HL-60 (cell line): ENCODE measurements at regions not wholly inside any gene's neighbourhood (a gene's known extent, or its start where the extent isn't known, plus 50 kb on each side); places are given as distances from the start of the nearest gene placed in this dataset.

Experiments
- DNase-seq, 2 experiments: peaks; one replicate each; pipeline ENCODE4 v3.0.0-alpha.2; 2010 to 2020; ENCODE audit warnings: low read depth in 1 of 2, low spot score in 1 of 2
- H3K27ac ChIP-seq: fragments of 250-450 bp; sonication (Bioruptor Pico); replicated peaks from 2 replicates; pipeline ENCODE4 v1.5.1; 2020; ENCODE audit warnings: mild to moderate bottlenecking, moderate library complexity
- H3K27me3 ChIP-seq: fragments of 250-450 bp; sonication (Bioruptor Pico); 2 replicates; pipeline ENCODE4 v1.5.1; 2021; ENCODE audit warnings: mild to moderate bottlenecking, moderate library complexity; ENCODE audit not compliant: insufficient read depth, poor library complexity, severe bottlenecking
- H3K4me3 ChIP-seq: replicated peaks from 2 replicates; pipeline ENCODE4 v1.5.1; 2011; ENCODE audit warnings: mild to moderate bottlenecking, control low read depth, low read length; ENCODE audit not compliant: insufficient read depth
- CTCF ChIP-seq: IDR thresholded peaks from one replicate; pipeline ENCODE4 v1.5.1; 2011; ENCODE audit warnings: low read length, control low read depth, inconsistent platforms; ENCODE audit not compliant: insufficient read depth
- GABPA ChIP-seq: IDR thresholded peaks from 2 replicates; pipeline ENCODE4 v1.6.1; 2012; ENCODE audit warnings: low read depth
- POLR2AphosphoS5 ChIP-seq: IDR thresholded peaks from 2 replicates; pipeline ENCODE4 v1.6.1; 2012; ENCODE audit warnings: low read depth
- REST ChIP-seq: IDR thresholded peaks from 2 replicates; pipeline ENCODE4 v1.6.1; 2012; ENCODE audit warnings: low read depth; ENCODE audit not compliant: insufficient replicate concordance
- SPI1 ChIP-seq: IDR thresholded peaks from 2 replicates; pipeline ENCODE4 v1.6.1; 2012; ENCODE audit warnings: low read depth, mild to moderate bottlenecking, borderline replicate concordance

- Histone ChIP-seq H3K4me3 (no peak overlapping the region), H3K27ac (no peak overlapping the region), H3K27me3 (peaks cover 3% of the 10 kb centered on the region)
- TF ChIP-seq SPI1, result no peak
- TF ChIP-seq REST, result no peak
- TF ChIP-seq GABPA, result no peak
- TF ChIP-seq CTCF, result no peak
- no peak for TF ChIP-seq POLR2AphosphoS5
- DNase-seq, result no peak
Observed at GRCh38 chr13:38012096-38012495, 142.5 kb upstream of the TRPC4 start.

GRCh38 chr13:38008636-38009035 lies 139.1 kb upstream of the TRPC4 start:
- no peak for DNase-seq
- no peak overlapping the region for H3K27ac ChIP-seq
- no peak for TF ChIP-seq REST
- TF ChIP-seq CTCF, result no peak
- no peak for TF ChIP-seq GABPA
- TF ChIP-seq POLR2AphosphoS5, result no peak
- no peak for TF ChIP-seq SPI1
- peaks cover 3% of the 10 kb centered on the region for H3K27me3 ChIP-seq
- no peak overlapping the region for H3K4me3 ChIP-seq

- no peak for DNase-seq
- Histone ChIP-seq H3K27ac (no peak overlapping the region), H3K4me3 (no peak overlapping the region), H3K27me3 (no peaks in the 10 kb centered on the region)
- no peak for TF ChIP-seq SPI1
- TF ChIP-seq REST, result no peak
- no peak for TF ChIP-seq CTCF
- no peak for TF ChIP-seq GABPA
- TF ChIP-seq POLR2AphosphoS5, result no peak
Observed at GRCh38 chr13:38002606-38003005, 133.0 kb upstream of the TRPC4 start.
